HFFc6 (cell line): ENCODE measurements at regions not wholly inside any gene's neighbourhood (a gene's known extent, or its start where the extent isn't known, plus 50 kb on each side); places are given as distances from the start of the nearest gene placed in this dataset.
"Not testable (repeated sequence)": the region's sequence is repeated elsewhere in the genome, so short reads cannot be mapped to it uniquely, and the experiment has no call there.

Experiments used
- DNase-seq: peaks from one replicate; pipeline ENCODE4 v3.0.0-alpha.2; 2018
- H3K27ac Mint-ChIP-seq: 2 replicates; pipeline ENCODE4 v1.8.0; 2020; ENCODE audit warnings: mild to moderate bottlenecking, mixed read lengths
- H3K27me3 Mint-ChIP-seq: 2 replicates; pipeline ENCODE4 v1.8.0; 2021; ENCODE audit warnings: mild to moderate bottlenecking, moderate library complexity, mixed read lengths; ENCODE audit not compliant: insufficient read depth
- H3K36me3 Mint-ChIP-seq: 2 replicates; pipeline ENCODE4 v1.8.0; 2021; ENCODE audit warnings: low read depth, mixed read lengths
- H3K4me1 Mint-ChIP-seq: 2 replicates; pipeline ENCODE4 v1.8.0; 2020; ENCODE audit warnings: low read depth, mixed read lengths
- H3K4me3 Mint-ChIP-seq: 2 replicates; pipeline ENCODE4 v1.8.0; 2020; ENCODE audit warnings: mild to moderate bottlenecking, moderate library complexity, mixed read lengths
- H3K9me3 Mint-ChIP-seq: 2 replicates; pipeline ENCODE4 v1.8.0; 2020; ENCODE audit warnings: mild to moderate bottlenecking, mixed read lengths
- TF ChIP-seq, protein P1 (sequence below): fragments of 200-600 bp; sonication (generic); IDR thresholded peaks from 2 replicates; pipeline ENCODE4 v1.5.0; 2021; ENCODE audit warnings: antibody characterized with exemption, mild to moderate bottlenecking

GRCh38 chr10:121325490-121326231, 272.6 kb downstream of the FGFR2 start:
- TF ChIP-seq, protein P1, sequence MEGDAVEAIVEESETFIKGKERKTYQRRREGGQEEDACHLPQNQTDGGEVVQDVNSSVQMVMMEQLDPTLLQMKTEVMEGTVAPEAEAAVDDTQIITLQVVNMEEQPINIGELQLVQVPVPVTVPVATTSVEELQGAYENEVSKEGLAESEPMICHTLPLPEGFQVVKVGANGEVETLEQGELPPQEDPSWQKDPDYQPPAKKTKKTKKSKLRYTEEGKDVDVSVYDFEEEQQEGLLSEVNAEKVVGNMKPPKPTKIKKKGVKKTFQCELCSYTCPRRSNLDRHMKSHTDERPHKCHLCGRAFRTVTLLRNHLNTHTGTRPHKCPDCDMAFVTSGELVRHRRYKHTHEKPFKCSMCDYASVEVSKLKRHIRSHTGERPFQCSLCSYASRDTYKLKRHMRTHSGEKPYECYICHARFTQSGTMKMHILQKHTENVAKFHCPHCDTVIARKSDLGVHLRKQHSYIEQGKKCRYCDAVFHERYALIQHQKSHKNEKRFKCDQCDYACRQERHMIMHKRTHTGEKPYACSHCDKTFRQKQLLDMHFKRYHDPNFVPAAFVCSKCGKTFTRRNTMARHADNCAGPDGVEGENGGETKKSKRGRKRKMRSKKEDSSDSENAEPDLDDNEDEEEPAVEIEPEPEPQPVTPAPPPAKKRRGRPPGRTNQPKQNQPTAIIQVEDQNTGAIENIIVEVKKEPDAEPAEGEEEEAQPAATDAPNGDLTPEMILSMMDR: no peak
- Mint-ChIP-seq H3K36me3 (no peaks in the 10 kb centered on the region), H3K4me3 (no peak overlapping the region), H3K9me3 (peaks cover 34% of the 10 kb centered on the region), H3K27me3 (peaks cover 1% of the 10 kb centered on the region; the same call in 1 of the 2 replicates), H3K4me1 (no peaks in the 10 kb centered on the region), H3K27ac (no peak overlapping the region)
- DNase-seq: no peak

DNA sequence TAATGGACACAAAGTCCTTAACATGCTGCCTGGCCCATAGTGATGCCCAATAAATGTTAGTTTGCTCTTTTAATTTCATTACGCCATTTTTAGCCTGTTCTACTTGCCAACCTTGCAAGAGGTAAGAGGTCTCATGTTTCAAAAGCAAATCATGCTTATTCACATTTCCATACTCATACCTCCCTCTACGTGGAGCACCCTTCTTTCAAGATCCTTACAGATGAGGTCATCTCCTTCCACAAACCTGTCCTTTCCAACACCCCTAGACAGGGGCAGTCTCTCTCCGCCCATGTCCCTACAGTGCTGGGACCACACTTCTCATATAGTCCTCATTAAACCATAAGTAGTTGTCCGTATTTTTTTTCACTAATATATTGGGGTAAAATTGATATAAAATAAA, 271.3 kb downstream of the FGFR2 start:
- no peak for DNase-seq
- no peaks in the 10 kb centered on the region; the same call in 1 of the 2 replicates for H3K36me3 Mint-ChIP-seq
- no peak overlapping the region for H3K27ac Mint-ChIP-seq
- peaks cover 31% of the 10 kb centered on the region for H3K9me3 Mint-ChIP-seq
- TF ChIP-seq, protein P1: no peak
- no peak overlapping the region for H3K4me3 Mint-ChIP-seq
- H3K27me3 Mint-ChIP-seq: peaks cover 1% of the 10 kb centered on the region; the same call in 1 of the 2 replicates
- no peaks in the 10 kb centered on the region for H3K4me1 Mint-ChIP-seq

DNA sequence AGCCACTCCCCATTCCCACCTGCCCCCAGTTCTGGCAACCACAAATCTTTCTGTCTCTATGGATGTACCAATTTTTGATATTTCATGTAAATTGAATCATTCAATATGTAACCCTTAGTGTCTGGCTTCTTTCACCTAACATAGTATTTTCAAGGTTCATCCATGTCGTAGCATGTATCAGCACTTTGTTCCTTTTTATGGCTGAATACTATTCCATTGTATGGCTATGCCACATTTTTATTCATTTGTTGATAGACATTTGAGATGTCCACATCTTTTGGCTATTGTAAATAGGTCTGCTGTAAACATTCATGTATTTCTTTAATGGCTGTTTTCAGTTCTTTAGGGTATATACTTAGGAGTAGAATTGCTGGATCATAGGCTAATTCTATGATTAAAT, 270.5 kb downstream of the FGFR2 start:
- no peak overlapping the region for H3K27ac Mint-ChIP-seq
- no peak overlapping the region for H3K4me3 Mint-ChIP-seq
- H3K27me3 Mint-ChIP-seq: peaks cover 1% of the 10 kb centered on the region; the same call in 1 of the 2 replicates
- no peak for DNase-seq
- TF ChIP-seq, protein P1: no peak
- H3K4me1 Mint-ChIP-seq: no peaks in the 10 kb centered on the region
- peaks cover 31% of the 10 kb centered on the region for H3K9me3 Mint-ChIP-seq
- H3K36me3 Mint-ChIP-seq: no peaks in the 10 kb centered on the region; the same call in 1 of the 2 replicates

DNA sequence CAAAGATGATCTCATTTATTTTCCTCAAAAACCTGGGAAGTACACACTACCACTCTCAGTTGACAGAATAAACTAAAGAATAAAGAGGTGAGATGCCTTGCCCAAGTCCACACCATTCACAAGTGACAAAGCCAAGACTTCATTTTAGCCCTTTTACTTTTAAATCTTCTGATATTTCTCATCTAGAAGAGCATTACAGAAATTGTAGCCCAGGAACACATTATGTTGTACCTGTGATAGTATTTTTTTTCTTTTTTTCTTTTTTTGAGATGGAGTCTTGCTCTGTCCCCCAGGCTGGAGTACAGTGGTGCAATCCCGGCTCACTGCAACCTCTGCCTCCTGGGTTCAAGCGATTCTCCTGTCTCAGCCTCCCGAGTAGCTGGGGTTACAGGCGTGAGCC, 268.6 kb downstream of the FGFR2 start:
- H3K27ac Mint-ChIP-seq, H3K27me3 Mint-ChIP-seq, H3K36me3 Mint-ChIP-seq, H3K4me3 Mint-ChIP-seq, DNase-seq, H3K4me1 Mint-ChIP-seq: not testable (repeated sequence)
- H3K9me3 Mint-ChIP-seq: peaks cover 31% of the 10 kb centered on the region

DNA sequence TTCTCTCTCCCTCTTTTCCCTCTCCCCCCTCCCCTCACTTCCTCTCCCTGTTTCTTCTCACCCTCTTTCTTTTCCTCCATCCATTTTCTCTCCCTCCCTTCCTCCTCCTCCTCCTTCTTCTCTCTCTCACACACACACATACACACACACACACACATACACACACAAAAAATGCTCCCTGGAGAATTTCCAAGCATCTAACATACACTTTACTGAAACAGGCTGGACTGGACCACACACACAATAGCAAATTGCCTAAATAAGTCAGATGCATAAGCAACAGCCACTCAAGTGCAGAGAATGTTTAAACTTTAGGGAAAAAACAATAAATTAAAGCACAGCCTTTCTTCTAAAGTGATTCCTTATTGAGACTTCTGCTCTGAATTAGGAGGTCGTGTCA, 267.7 kb downstream of the FGFR2 start:
- Mint-ChIP-seq H3K4me3 (no peak overlapping the region), H3K36me3 (peaks cover 3% of the 10 kb centered on the region; the same call in 1 of the 2 replicates), H3K9me3 (peaks cover 30% of the 10 kb centered on the region), H3K4me1 (no peaks in the 10 kb centered on the region), H3K27ac (no peak overlapping the region), H3K27me3 (no peaks in the 10 kb centered on the region)
- TF ChIP-seq, protein P1: no peak
- DNase-seq: no peak

- Mint-ChIP-seq H3K4me1 (no peaks in the 10 kb centered on the region), H3K9me3 (peaks cover 26% of the 10 kb centered on the region), H3K4me3 (no peak overlapping the region), H3K27ac (no peak overlapping the region), H3K27me3 (no peaks in the 10 kb centered on the region; the same call in 1 of the 2 replicates), H3K36me3 (peaks cover 6% of the 10 kb centered on the region; the same call in 1 of the 2 replicates)
- no peak for DNase-seq
- TF ChIP-seq, protein P1: no peak
Observed at GRCh38 chr10:121332353-121332752, 265.9 kb downstream of the FGFR2 start.
